AG04450 (cell line): ENCODE measurements at regions not wholly inside any gene's neighbourhood (a gene's known extent, or its start where the extent isn't known, plus 50 kb on each side); places are given as distances from the start of the nearest gene placed in this dataset.

Source experiments
- CTCF ChIA-PET: fragments of 300-600, 350-600 bp; formaldehyde crosslinking; extraction: SDS; loops from one replicate; lab custom pipeline; 2022; ENCODE audit warnings: antibody characterized with exemption, inconsistent platforms; lab: Charles Lee
- POLR2A ChIA-PET: fragments of 350-600 bp; formaldehyde crosslinking; extraction: SDS; loops from one replicate; lab custom pipeline; 2021; ENCODE audit warnings: antibody characterized with exemption, inconsistent platforms; lab: Yijun Ruan, JAX
- DNase-seq: peaks from one replicate; pipeline ENCODE4 v3.0.0-alpha.2; 2011; ENCODE audit warnings: low read depth, low spot score
- H3K27ac ChIP-seq: one replicate; pipeline ENCODE4 v1.5.1; 2012; ENCODE audit warnings: low read depth, low read length, control low read depth
- H3K27me3 ChIP-seq: one replicate; pipeline ENCODE4 v1.6.0; 2012; ENCODE audit warnings: low read length; ENCODE audit not compliant: control insufficient read depth, insufficient read depth
- H3K4me3 ChIP-seq: 2 replicates; pipeline ENCODE4 v1.5.1; 2011; ENCODE audit warnings: mild to moderate bottlenecking, low read depth, low read length, control low read depth
- H3K9me3 ChIP-seq: 2 replicates; pipeline ENCODE4 v1.5.1; 2012; ENCODE audit warnings: low read length; ENCODE audit not compliant: control insufficient read depth, insufficient read depth
- CTCF ChIP-seq: IDR thresholded peaks from 2 replicates; pipeline ENCODE4 v1.5.1; 2011; ENCODE audit warnings: low read depth, low read length, control low read depth, inconsistent platforms

GRCh38 chr2:216949700-216950413, 90.0 kb upstream of the TNP1 start:
- H3K27ac ChIP-seq: no peak overlapping the region
- ChIA-PET POLR2A (no interaction called here), CTCF (no interaction called here)
- H3K9me3 ChIP-seq: no peaks in the 10 kb centered on the region
- DNase-seq: no peak
- H3K4me3 ChIP-seq: no peak overlapping the region
- TF ChIP-seq CTCF: no peak
- H3K27me3 ChIP-seq: no peaks in the 10 kb centered on the region

GRCh38 chr2:216947055-216947454, 87.2 kb upstream of the TNP1 start:
- Histone ChIP-seq H3K27me3 (no peaks in the 10 kb centered on the region), H3K27ac (no peak overlapping the region), H3K4me3 (no peak overlapping the region), H3K9me3 (no peaks in the 10 kb centered on the region)
- no peak for DNase-seq
- TF ChIP-seq CTCF: no peak
- ChIA-PET POLR2A (no interaction called here), CTCF (no interaction called here)

- no peak overlapping the region for H3K27ac ChIP-seq
- no peaks in the 10 kb centered on the region for H3K9me3 ChIP-seq
- no peaks in the 10 kb centered on the region for H3K27me3 ChIP-seq
- DNase-seq: no peak
- TF ChIP-seq CTCF: no peak
- no peak overlapping the region for H3K4me3 ChIP-seq
- POLR2A ChIA-PET: no interaction called here
- CTCF ChIA-PET: interaction anchor here (1.6 kb wide), 1 partner anchor 209 kb away, joined by 3 read pairs; no protein-coding TSS in a partner anchor
These were observed 84.9 kb upstream of the TNP1 start for GRCh38 chr2:216944733-216945132.

- no peak for DNase-seq
- H3K27me3 ChIP-seq: no peaks in the 10 kb centered on the region
- ChIA-PET CTCF (no interaction called here), POLR2A (no interaction called here)
- no peak overlapping the region for H3K27ac ChIP-seq
- H3K9me3 ChIP-seq: no peaks in the 10 kb centered on the region
- H3K4me3 ChIP-seq: no peak overlapping the region
- TF ChIP-seq CTCF: no peak
These were observed 83.2 kb upstream of the TNP1 start for GRCh38 chr2:216943109-216943508.

- DNase-seq: no peak
- H3K9me3 ChIP-seq: no peaks in the 10 kb centered on the region
- no peak for TF ChIP-seq CTCF
- ChIA-PET CTCF (no interaction called here), POLR2A (no interaction called here)
- no peak overlapping the region for H3K27ac ChIP-seq
- no peak overlapping the region for H3K4me3 ChIP-seq
- no peaks in the 10 kb centered on the region for H3K27me3 ChIP-seq
These were observed 82.6 kb upstream of the TNP1 start for GRCh38 chr2:216942465-216942864.
